ENCODE measurements at regions not wholly inside any gene's neighbourhood (a gene's known extent, or its start where the extent isn't known, plus 50 kb on each side); places are given as distances from the start of the nearest gene placed in this dataset.

- TF ChIP-seq CTCF (IDR thresholded peaks at IDR 0.05; ENCODE audit: low read length), result no peak
- TF ChIP-seq EZH2 (optimal IDR thresholded peaks at IDR 0.05; ENCODE audit: low read depth, low read length), result no peak
Observed at GRCh38 chr15:95679847-95680582, 650.5 kb upstream of the NR2F2 start.

Data from MM.1S (cell line).